ENCODE measurements at regions not wholly inside any gene's neighbourhood (a gene's known extent, or its start where the extent isn't known, plus 50 kb on each side); places are given as distances from the start of the nearest gene placed in this dataset.

DNA sequence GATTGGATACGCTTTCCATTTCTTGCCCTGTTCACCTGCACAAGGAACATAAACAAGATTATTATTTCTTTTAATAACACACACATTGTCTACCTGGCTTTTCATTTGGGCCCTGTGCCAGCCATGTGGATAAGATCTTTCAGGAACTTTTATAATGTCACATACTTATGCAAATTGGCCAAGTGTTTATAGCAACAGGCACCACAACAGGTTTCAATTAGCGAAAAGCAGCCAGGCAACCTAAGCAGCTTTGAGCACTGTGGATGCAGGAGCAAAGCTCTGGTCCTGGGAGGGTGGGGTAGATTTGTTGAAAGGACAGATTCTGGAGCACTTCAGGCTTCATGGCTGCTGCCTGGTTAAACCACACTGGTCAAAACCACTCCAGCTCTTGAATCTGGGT is 217.4 kb downstream of the BARX2 start:
- Mint-ChIP-seq H3K4me1 (peaks cover 1% of the 10 kb centered on the region), H3K27me3 (ENCODE audit: insufficient read depth) (peaks cover 3% of the 10 kb centered on the region), H3K4me3 (no peak overlapping the region), H3K27ac (no peak overlapping the region), H3K36me3 (ENCODE audit: low read depth) (no peaks in the 10 kb centered on the region), H3K9me3 (no peaks in the 10 kb centered on the region)
- H3K9me3 ChIP-seq (ENCODE audit: control insufficient read depth, low read length) = no peaks in the 10 kb centered on the region
- H3K4me1 ChIP-seq (ENCODE audit: control insufficient read depth, insufficient read depth, low read length) = peaks cover 9% of the 10 kb centered on the region
- WGBS, 2 experiments (ENCODE audit: insufficient coverage in 1 of 2, insufficient read length in 1 of 2) = 92 to 100% methylated on average over 1 to 2 of the region's 2 CpGs
- DNase-seq = peak; percentile 54
- H3K4me3 ChIP-seq (ENCODE audit: low read length) = no peak overlapping the region
- no peak overlapping the region for H3K9ac ChIP-seq (ENCODE audit: extremely low read depth, low read length, poor library complexity, severe bottlenecking)
- no peak overlapping the region for H3K27ac ChIP-seq (ENCODE audit: low read depth, low read length)
- TF ChIP-seq, protein P1, sequence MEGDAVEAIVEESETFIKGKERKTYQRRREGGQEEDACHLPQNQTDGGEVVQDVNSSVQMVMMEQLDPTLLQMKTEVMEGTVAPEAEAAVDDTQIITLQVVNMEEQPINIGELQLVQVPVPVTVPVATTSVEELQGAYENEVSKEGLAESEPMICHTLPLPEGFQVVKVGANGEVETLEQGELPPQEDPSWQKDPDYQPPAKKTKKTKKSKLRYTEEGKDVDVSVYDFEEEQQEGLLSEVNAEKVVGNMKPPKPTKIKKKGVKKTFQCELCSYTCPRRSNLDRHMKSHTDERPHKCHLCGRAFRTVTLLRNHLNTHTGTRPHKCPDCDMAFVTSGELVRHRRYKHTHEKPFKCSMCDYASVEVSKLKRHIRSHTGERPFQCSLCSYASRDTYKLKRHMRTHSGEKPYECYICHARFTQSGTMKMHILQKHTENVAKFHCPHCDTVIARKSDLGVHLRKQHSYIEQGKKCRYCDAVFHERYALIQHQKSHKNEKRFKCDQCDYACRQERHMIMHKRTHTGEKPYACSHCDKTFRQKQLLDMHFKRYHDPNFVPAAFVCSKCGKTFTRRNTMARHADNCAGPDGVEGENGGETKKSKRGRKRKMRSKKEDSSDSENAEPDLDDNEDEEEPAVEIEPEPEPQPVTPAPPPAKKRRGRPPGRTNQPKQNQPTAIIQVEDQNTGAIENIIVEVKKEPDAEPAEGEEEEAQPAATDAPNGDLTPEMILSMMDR (conservative IDR thresholded peaks at IDR 0.05) = no peak
- H3K36me3 ChIP-seq (ENCODE audit: control insufficient read depth, insufficient read depth, low read length) = no peaks in the 10 kb centered on the region
- no peaks in the 10 kb centered on the region for H3K27me3 ChIP-seq (ENCODE audit: control insufficient read depth, insufficient read depth, low read length, poor library complexity, severe bottlenecking)

DNA sequence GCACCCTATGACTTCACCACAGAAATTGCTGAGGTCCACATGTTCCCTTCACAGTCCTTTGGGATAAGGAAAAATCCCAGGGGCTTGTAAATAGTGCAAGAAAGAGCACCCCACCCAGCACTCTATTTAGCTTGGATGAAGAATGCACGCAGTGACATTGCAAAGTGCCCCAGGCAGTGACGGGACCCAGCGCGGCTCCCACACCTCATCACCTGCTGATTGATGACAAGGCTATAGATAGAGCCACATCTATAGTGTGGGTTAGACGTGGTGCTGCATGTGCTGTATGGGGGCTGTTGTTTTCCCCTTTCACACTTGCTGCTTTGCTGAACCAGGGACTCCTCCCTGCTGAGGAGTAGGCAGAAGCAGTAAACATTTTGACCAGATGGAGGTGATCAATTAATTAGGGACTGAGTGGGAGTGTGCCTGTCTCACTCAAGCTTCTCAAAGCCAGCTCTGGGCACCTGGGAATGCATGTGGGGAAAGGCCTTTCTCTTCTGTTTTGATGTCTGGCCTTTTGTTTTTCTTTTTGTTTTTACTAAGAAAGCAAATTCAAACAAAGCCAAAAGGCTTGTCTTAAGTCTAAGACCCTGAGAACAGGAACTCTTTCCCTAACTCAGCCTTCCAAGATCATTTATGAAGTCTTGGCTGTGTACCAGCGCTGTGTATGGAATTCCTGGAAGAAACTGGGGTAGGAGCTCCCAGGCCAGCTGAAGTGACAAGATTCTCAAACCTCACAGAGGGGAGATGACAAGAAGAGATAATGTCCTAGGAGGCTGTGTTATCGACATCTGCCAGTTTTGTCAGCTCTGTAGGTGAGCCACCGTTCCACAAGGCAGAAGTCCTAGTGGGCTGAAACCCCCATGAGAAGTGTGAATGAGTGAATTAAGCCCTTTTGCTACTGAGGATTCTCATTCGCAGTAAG is 219.7 kb downstream of the BARX2 start:
- Mint-ChIP-seq H3K4me3 (no peak overlapping the region), H3K4me1 (peaks cover 1% of the 10 kb centered on the region)
- TF ChIP-seq, protein P1 (conservative IDR thresholded peaks at IDR 0.05) = no peak

DNA sequence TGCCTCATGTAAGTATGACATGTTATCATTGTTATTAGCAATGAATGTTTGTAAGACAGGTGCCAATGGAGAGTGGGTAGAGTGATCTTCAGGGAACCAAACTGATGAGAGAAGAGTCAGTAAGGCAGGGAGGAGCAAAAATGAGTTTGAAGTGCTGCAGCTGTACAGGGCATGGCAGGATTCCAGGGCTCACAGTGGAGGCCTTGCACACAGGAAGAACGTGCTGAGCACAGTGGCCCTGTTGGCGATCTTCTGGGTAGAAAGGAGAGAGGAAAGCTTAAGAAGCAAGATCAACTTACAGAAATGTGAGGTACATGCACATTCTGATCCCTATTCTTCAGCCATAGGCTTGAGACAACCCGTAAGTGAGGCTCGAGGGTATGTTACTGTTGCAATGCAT is 219.3 kb upstream of the TMEM45B start:
- peak; percentile 4 for DNase-seq
- WGBS, 2 experiments (ENCODE audit: insufficient coverage in 1 of 2, insufficient read length in 1 of 2) = 80 to 88% methylated on average over 2 to 4 of the region's 4 CpGs
- H3K9ac ChIP-seq (ENCODE audit: extremely low read depth, low read length, poor library complexity, severe bottlenecking) = no peak overlapping the region
- H3K36me3 ChIP-seq (ENCODE audit: control insufficient read depth, insufficient read depth, low read length) = no peaks in the 10 kb centered on the region
- Mint-ChIP-seq H3K27me3 (ENCODE audit: insufficient read depth) (peaks cover 7% of the 10 kb centered on the region), H3K36me3 (ENCODE audit: low read depth) (no peaks in the 10 kb centered on the region), H3K4me3 (no peak overlapping the region), H3K27ac (no peak overlapping the region), H3K4me1 (peaks cover 1% of the 10 kb centered on the region), H3K9me3 (no peaks in the 10 kb centered on the region)
- no peaks in the 10 kb centered on the region for H3K9me3 ChIP-seq (ENCODE audit: control insufficient read depth, low read length)
- peaks cover 5% of the 10 kb centered on the region for H3K4me1 ChIP-seq (ENCODE audit: control insufficient read depth, insufficient read depth, low read length)
- H3K27me3 ChIP-seq (ENCODE audit: control insufficient read depth, insufficient read depth, low read length, poor library complexity, severe bottlenecking) = no peaks in the 10 kb centered on the region
- no peak overlapping the region for H3K4me3 ChIP-seq (ENCODE audit: low read length)
- H3K27ac ChIP-seq (ENCODE audit: low read depth, low read length) = no peak overlapping the region
- TF ChIP-seq, protein P1 (conservative IDR thresholded peaks at IDR 0.05) = no peak

More for the DNA sequence above, 219.7 kb downstream of the BARX2 start:
- Histone ChIP-seq H3K4me1 (ENCODE audit: control insufficient read depth, insufficient read depth, low read length) (peaks cover 7% of the 10 kb centered on the region), H3K27me3 (ENCODE audit: control insufficient read depth, insufficient read depth, low read length, poor library complexity, severe bottlenecking) (no peaks in the 10 kb centered on the region), H3K9me3 (ENCODE audit: control insufficient read depth, low read length) (no peaks in the 10 kb centered on the region), H3K9ac (ENCODE audit: extremely low read depth, low read length, poor library complexity, severe bottlenecking) (no peak overlapping the region), H3K36me3 (ENCODE audit: control insufficient read depth, insufficient read depth, low read length) (no peaks in the 10 kb centered on the region), H3K27ac (ENCODE audit: low read depth, low read length) (no peak overlapping the region), H3K4me3 (ENCODE audit: low read length) (no peak overlapping the region)
- 93 to 96% methylated on average over 4 to 9 of the region's 9 CpGs for WGBS, 2 experiments (ENCODE audit: insufficient coverage in 1 of 2, insufficient read length in 1 of 2)
- H3K27me3 Mint-ChIP-seq (ENCODE audit: insufficient read depth) = peaks cover 3% of the 10 kb centered on the region
- peak; percentile 35 for DNase-seq
- H3K9me3 Mint-ChIP-seq = no peaks in the 10 kb centered on the region
- H3K27ac Mint-ChIP-seq = no peak overlapping the region
- no peaks in the 10 kb centered on the region for H3K36me3 Mint-ChIP-seq (ENCODE audit: low read depth)

Data from endodermal cell (in vitro differentiated cells).